ENCODE measurements at regions not wholly inside any gene's neighbourhood (a gene's known extent, or its start where the extent isn't known, plus 50 kb on each side); places are given as distances from the start of the nearest gene placed in this dataset.
"Not testable (repeated sequence)": the region's sequence is repeated elsewhere in the genome, so short reads cannot be mapped to it uniquely, and the experiment has no call there.

- no peaks in the 10 kb centered on the region for H3K4me1 Mint-ChIP-seq (ENCODE audit: low read depth)
- no peak overlapping the region for H3K27ac Mint-ChIP-seq
- H3K36me3 Mint-ChIP-seq (ENCODE audit: low read depth): no peaks in the 10 kb centered on the region
- H3K9me3 Mint-ChIP-seq: no peaks in the 10 kb centered on the region
- H3K4me3 Mint-ChIP-seq: no peak overlapping the region
- peaks cover 31% of the 10 kb centered on the region for H3K27me3 Mint-ChIP-seq
Observed at GRCh38 chr7:96855691-96856090, 146.0 kb upstream of the SEM1 start.

- Mint-ChIP-seq H3K36me3 (ENCODE audit: low read depth) (no peaks in the 10 kb centered on the region), H3K27me3 (peaks cover 17% of the 10 kb centered on the region), H3K27ac (no peak overlapping the region), H3K4me3 (no peak overlapping the region), H3K4me1 (ENCODE audit: low read depth) (no peaks in the 10 kb centered on the region), H3K9me3 (no peaks in the 10 kb centered on the region)
Observed at GRCh38 chr7:96869538-96869937, 135.8 kb upstream of the DLX6 start.

- Mint-ChIP-seq H3K27me3 (peaks cover 14% of the 10 kb centered on the region), H3K4me1 (ENCODE audit: low read depth) (no peaks in the 10 kb centered on the region), H3K27ac (no peak overlapping the region), H3K4me3 (no peak overlapping the region), H3K9me3 (no peaks in the 10 kb centered on the region), H3K36me3 (ENCODE audit: low read depth) (no peaks in the 10 kb centered on the region)
Observed at GRCh38 chr7:96870185-96870584, 135.2 kb upstream of the DLX6 start.

GRCh38 chr7:96870934-96871333, 134.4 kb upstream of the DLX6 start:
- no peak overlapping the region for H3K4me3 Mint-ChIP-seq
- H3K9me3 Mint-ChIP-seq: no peaks in the 10 kb centered on the region
- no peaks in the 10 kb centered on the region for H3K36me3 Mint-ChIP-seq (ENCODE audit: low read depth)
- H3K4me1 Mint-ChIP-seq (ENCODE audit: low read depth): no peaks in the 10 kb centered on the region
- no peak overlapping the region for H3K27ac Mint-ChIP-seq
- peaks cover 14% of the 10 kb centered on the region for H3K27me3 Mint-ChIP-seq

GRCh38 chr7:96887426-96887825, 117.9 kb upstream of the DLX6 start:
- H3K36me3 Mint-ChIP-seq (ENCODE audit: low read depth): no peaks in the 10 kb centered on the region
- no peak overlapping the region for H3K4me3 Mint-ChIP-seq
- no peak overlapping the region for H3K27ac Mint-ChIP-seq
- H3K4me1 Mint-ChIP-seq (ENCODE audit: low read depth): no peaks in the 10 kb centered on the region
- no peaks in the 10 kb centered on the region for H3K27me3 Mint-ChIP-seq
- no peaks in the 10 kb centered on the region for H3K9me3 Mint-ChIP-seq

- Mint-ChIP-seq H3K4me1 (ENCODE audit: low read depth) (no peaks in the 10 kb centered on the region), H3K27me3 (peaks cover 11% of the 10 kb centered on the region), H3K4me3 (no peak overlapping the region), H3K36me3 (ENCODE audit: low read depth) (no peaks in the 10 kb centered on the region), H3K9me3 (no peaks in the 10 kb centered on the region), H3K27ac (no peak overlapping the region)
Observed at GRCh38 chr7:96899108-96899507, 106.2 kb upstream of the DLX6 start.

- Mint-ChIP-seq H3K9me3 (no peaks in the 10 kb centered on the region), H3K27me3 (peaks cover 19% of the 10 kb centered on the region), H3K27ac (no peak overlapping the region), H3K36me3 (ENCODE audit: low read depth) (no peaks in the 10 kb centered on the region), H3K4me3 (no peak overlapping the region), H3K4me1 (ENCODE audit: low read depth) (no peaks in the 10 kb centered on the region)
Observed at GRCh38 chr7:96901822-96902445, 103.4 kb upstream of the DLX6 start.

- H3K4me3 Mint-ChIP-seq: no peak overlapping the region
- peaks cover 25% of the 10 kb centered on the region for H3K27me3 Mint-ChIP-seq
- no peaks in the 10 kb centered on the region for H3K4me1 Mint-ChIP-seq (ENCODE audit: low read depth)
- H3K36me3 Mint-ChIP-seq (ENCODE audit: low read depth): no peaks in the 10 kb centered on the region
- H3K27ac Mint-ChIP-seq: no peak overlapping the region
- H3K9me3 Mint-ChIP-seq: no peaks in the 10 kb centered on the region
Observed at GRCh38 chr7:96903906-96904305, 101.4 kb upstream of the DLX6 start.

GRCh38 chr7:96910486-96910885, 94.9 kb upstream of the DLX6 start:
- Mint-ChIP-seq H3K36me3 (ENCODE audit: low read depth) (no peaks in the 10 kb centered on the region), H3K27ac (no peak overlapping the region), H3K4me3 (no peak overlapping the region), H3K4me1 (ENCODE audit: low read depth) (no peaks in the 10 kb centered on the region), H3K9me3 (no peaks in the 10 kb centered on the region), H3K27me3 (peaks cover 25% of the 10 kb centered on the region)

- H3K36me3 Mint-ChIP-seq (ENCODE audit: low read depth): no peaks in the 10 kb centered on the region
- no peaks in the 10 kb centered on the region for H3K4me1 Mint-ChIP-seq (ENCODE audit: low read depth)
- H3K27me3 Mint-ChIP-seq: peaks cover 16% of the 10 kb centered on the region
- no peak overlapping the region for H3K4me3 Mint-ChIP-seq
- no peaks in the 10 kb centered on the region for H3K9me3 Mint-ChIP-seq
- H3K27ac Mint-ChIP-seq: no peak overlapping the region
Observed at GRCh38 chr7:96915029-96915428, 90.3 kb upstream of the DLX6 start.

GRCh38 chr7:96920064-96920463, 85.3 kb upstream of the DLX6 start:
- Mint-ChIP-seq H3K4me1 (ENCODE audit: low read depth) (no peaks in the 10 kb centered on the region), H3K4me3 (no peak overlapping the region), H3K27ac (no peak overlapping the region), H3K9me3 (no peaks in the 10 kb centered on the region), H3K27me3 (peaks cover 16% of the 10 kb centered on the region), H3K36me3 (ENCODE audit: low read depth) (no peaks in the 10 kb centered on the region)

- Mint-ChIP-seq H3K36me3 (ENCODE audit: low read depth) (no peaks in the 10 kb centered on the region), H3K27ac (no peak overlapping the region), H3K4me3 (no peak overlapping the region), H3K9me3 (no peaks in the 10 kb centered on the region), H3K27me3 (peaks cover 14% of the 10 kb centered on the region), H3K4me1 (ENCODE audit: low read depth) (no peaks in the 10 kb centered on the region)
Observed at GRCh38 chr7:96920713-96921112, 84.6 kb upstream of the DLX6 start.

- Mint-ChIP-seq H3K4me3 (no peak overlapping the region), H3K9me3 (no peaks in the 10 kb centered on the region)
Observed at GRCh38 chr7:96921231-96921630, 84.1 kb upstream of the DLX6 start.

GRCh38 chr7:96921771-96922170, 83.6 kb upstream of the DLX6 start:
- peaks cover 14% of the 10 kb centered on the region for H3K27me3 Mint-ChIP-seq
- H3K4me1 Mint-ChIP-seq (ENCODE audit: low read depth): no peaks in the 10 kb centered on the region
- no peaks in the 10 kb centered on the region for H3K36me3 Mint-ChIP-seq (ENCODE audit: low read depth)
- H3K9me3 Mint-ChIP-seq: no peaks in the 10 kb centered on the region
- H3K4me3 Mint-ChIP-seq: no peak overlapping the region
- no peak overlapping the region for H3K27ac Mint-ChIP-seq

More at GRCh38 chr7:96921231-96921630, 84.1 kb upstream of the DLX6 start:
- peaks cover 14% of the 10 kb centered on the region for H3K27me3 Mint-ChIP-seq
- no peaks in the 10 kb centered on the region for H3K4me1 Mint-ChIP-seq (ENCODE audit: low read depth)
- no peak overlapping the region for H3K27ac Mint-ChIP-seq
- no peaks in the 10 kb centered on the region for H3K36me3 Mint-ChIP-seq (ENCODE audit: low read depth)

GRCh38 chr7:96923345-96923744, 82.0 kb upstream of the DLX6 start:
- not testable (repeated sequence) for H3K36me3 Mint-ChIP-seq (ENCODE audit: low read depth); H3K4me1 Mint-ChIP-seq (ENCODE audit: low read depth); H3K27ac Mint-ChIP-seq; H3K9me3 Mint-ChIP-seq; H3K4me3 Mint-ChIP-seq
- peaks cover 14% of the 10 kb centered on the region for H3K27me3 Mint-ChIP-seq

- no peaks in the 10 kb centered on the region for H3K4me1 Mint-ChIP-seq (ENCODE audit: low read depth)
- H3K4me3 Mint-ChIP-seq: no peak overlapping the region
- H3K36me3 Mint-ChIP-seq (ENCODE audit: low read depth): no peaks in the 10 kb centered on the region
- H3K9me3 Mint-ChIP-seq: no peaks in the 10 kb centered on the region
- no peak overlapping the region for H3K27ac Mint-ChIP-seq
- peaks cover 10% of the 10 kb centered on the region for H3K27me3 Mint-ChIP-seq
Observed at GRCh38 chr7:96927131-96927530, 78.2 kb upstream of the DLX6 start.
